OCI-LY1 (cell line): ENCODE measurements at regions not wholly inside any gene's neighbourhood (a gene's known extent, or its start where the extent isn't known, plus 50 kb on each side); places are given as distances from the start of the nearest gene placed in this dataset.

Experiments used
- H2AFZ ChIP-seq: fragments of 200-600 bp; sonication (generic), shearing (Covaris generic); 2 replicates; pipeline ENCODE4 v1.6.0; 2014; ENCODE audit warnings: antibody characterized with exemption, mild to moderate bottlenecking, low read length
- H3F3A ChIP-seq: fragments of 200-600 bp; sonication (generic), shearing (Covaris generic); 2 replicates; pipeline ENCODE4 v1.6.0; 2014; ENCODE audit warnings: mild to moderate bottlenecking, antibody characterized with exemption, low read length, moderate library complexity; ENCODE audit not compliant: insufficient read depth
- H3K27ac ChIP-seq: fragments of 200-600 bp; sonication (generic); 2 replicates; pipeline ENCODE4 v1.5.1; 2014; ENCODE audit warnings: low read length, mixed run types, mild to moderate bottlenecking, low read depth; ENCODE audit not compliant: poor library complexity, severe bottlenecking
- H3K27me3 ChIP-seq: fragments of 200-600 bp; sonication (generic); 2 replicates; pipeline ENCODE4 v1.6.0; 2014; ENCODE audit warnings: antibody characterized with exemption, mild to moderate bottlenecking, low read length, moderate library complexity; ENCODE audit not compliant: insufficient read depth
- H3K36me3 ChIP-seq: fragments of 200-600 bp; sonication (generic); 2 replicates; pipeline ENCODE4 v1.6.1; 2014; ENCODE audit warnings: mild to moderate bottlenecking, antibody characterized with exemption, low read length, moderate library complexity, mixed read lengths; ENCODE audit not compliant: insufficient read depth
- H3K4me1 ChIP-seq: fragments of 200-600 bp; sonication (generic); 2 replicates; pipeline ENCODE4 v1.5.1; 2014; ENCODE audit warnings: mild to moderate bottlenecking, low read length, moderate library complexity; ENCODE audit not compliant: insufficient read depth, severe bottlenecking
- H3K4me2 ChIP-seq: fragments of 200-600 bp; sonication (generic), shearing (Covaris generic); 2 replicates; pipeline ENCODE4 v1.6.1; 2014; ENCODE audit warnings: low read length
- H3K4me3 ChIP-seq: fragments of 200-600 bp; sonication (generic); 2 replicates; pipeline ENCODE4 v1.5.1; 2014; ENCODE audit warnings: low read length, low read depth, mild to moderate bottlenecking, mixed read lengths; ENCODE audit not compliant: poor library complexity, severe bottlenecking
- H3K79me2 ChIP-seq: fragments of 200-600 bp; shearing (Covaris generic); 2 replicates; pipeline ENCODE4 v1.6.1; 2016; ENCODE audit warnings: mixed run types, low read length, mixed read lengths; ENCODE audit not compliant: insufficient read depth
- H3K9ac ChIP-seq: fragments of 200-600 bp; sonication (generic), shearing (Covaris generic); 2 replicates; pipeline ENCODE4 v1.6.1; 2014; ENCODE audit warnings: mild to moderate bottlenecking, low read length, mixed read lengths
- H3K9me2 ChIP-seq: fragments of 200-600 bp; sonication (generic), shearing (Covaris generic); 2 replicates; pipeline ENCODE4 v1.6.1; 2014; ENCODE audit warnings: low read depth, mild to moderate bottlenecking, low read length, mixed read lengths
- H3K9me3 ChIP-seq: fragments of 200-600 bp; shearing (Covaris generic); 2 replicates; pipeline ENCODE4 v1.6.1; 2014; ENCODE audit warnings: low read length, mixed read lengths
- H4K20me1 ChIP-seq: fragments of 200-600 bp; sonication (generic), shearing (Covaris generic); 2 replicates; pipeline ENCODE4 v1.6.0; 2016; ENCODE audit warnings: mild to moderate bottlenecking, low read length; ENCODE audit not compliant: insufficient read depth
- CTCF ChIP-seq: fragments of 200-600 bp; sonication (generic), shearing (Covaris generic); IDR thresholded peaks from 2 replicates; pipeline ENCODE4 v1.5.1; 2017; ENCODE audit warnings: mild to moderate bottlenecking, antibody characterized with exemption, low read length, moderate library complexity, mixed read lengths
- EZH2 ChIP-seq: fragments of 200-600 bp; sonication (generic), shearing (Covaris generic); IDR thresholded peaks from 2 replicates; pipeline ENCODE4 v1.8.0; 2017; ENCODE audit warnings: borderline replicate concordance, mixed run types, mild to moderate bottlenecking, antibody characterized with exemption, low read length, moderate library complexity, mixed read lengths

GRCh38 chr6:91114123-91114708 lies 527.3 kb upstream of the MAP3K7 start:
- Histone ChIP-seq H3K27me3 (no peaks in the 10 kb centered on the region), H3K4me1 (no peaks in the 10 kb centered on the region), H3K79me2 (no peaks in the 10 kb centered on the region), H3K9me2 (no peaks in the 10 kb centered on the region), H3K9ac (no peak overlapping the region), H3K9me3 (no peaks in the 10 kb centered on the region), H2AFZ (no peak overlapping the region), H3K4me3 (no peak overlapping the region), H4K20me1 (no peaks in the 10 kb centered on the region), H3K36me3 (no peaks in the 10 kb centered on the region), H3F3A (no peaks in the 10 kb centered on the region), H3K27ac (no peak overlapping the region), H3K4me2 (no peak overlapping the region)
- no peak for TF ChIP-seq CTCF
- TF ChIP-seq EZH2 = no peak

GRCh38 chr6:91106083-91106482 lies 519.2 kb upstream of the MAP3K7 start:
- no peak overlapping the region for H3K4me3 ChIP-seq
- H4K20me1 ChIP-seq = no peaks in the 10 kb centered on the region
- H3K9me3 ChIP-seq = no peaks in the 10 kb centered on the region
- H3K27me3 ChIP-seq = no peaks in the 10 kb centered on the region
- TF ChIP-seq CTCF (no peak), EZH2 (no peak)
- H3K9ac ChIP-seq = no peak overlapping the region
- no peaks in the 10 kb centered on the region for H3K36me3 ChIP-seq
- H3K79me2 ChIP-seq = no peaks in the 10 kb centered on the region
- H3F3A ChIP-seq = no peaks in the 10 kb centered on the region
- H3K9me2 ChIP-seq = no peaks in the 10 kb centered on the region
- H3K27ac ChIP-seq = no peak overlapping the region
- no peak overlapping the region for H3K4me2 ChIP-seq
- H3K4me1 ChIP-seq = no peaks in the 10 kb centered on the region
- no peak overlapping the region for H2AFZ ChIP-seq

GRCh38 chr6:91105532-91105931 lies 518.7 kb upstream of the MAP3K7 start:
- no peaks in the 10 kb centered on the region for H3K4me1 ChIP-seq
- H3F3A ChIP-seq = no peaks in the 10 kb centered on the region
- no peak overlapping the region for H3K4me2 ChIP-seq
- no peak overlapping the region for H3K27ac ChIP-seq
- H3K4me3 ChIP-seq = no peak overlapping the region
- H3K36me3 ChIP-seq = no peaks in the 10 kb centered on the region
- H3K9me3 ChIP-seq = no peaks in the 10 kb centered on the region
- no peaks in the 10 kb centered on the region for H3K27me3 ChIP-seq
- H4K20me1 ChIP-seq = no peaks in the 10 kb centered on the region
- H3K9ac ChIP-seq = no peak overlapping the region
- no peaks in the 10 kb centered on the region for H3K9me2 ChIP-seq
- no peak overlapping the region for H2AFZ ChIP-seq
- H3K79me2 ChIP-seq = no peaks in the 10 kb centered on the region
- no peak for TF ChIP-seq CTCF
- no peak for TF ChIP-seq EZH2
